ENCODE measurements at regions not wholly inside any gene's neighbourhood (a gene's known extent, or its start where the extent isn't known, plus 50 kb on each side); places are given as distances from the start of the nearest gene placed in this dataset.

DNA sequence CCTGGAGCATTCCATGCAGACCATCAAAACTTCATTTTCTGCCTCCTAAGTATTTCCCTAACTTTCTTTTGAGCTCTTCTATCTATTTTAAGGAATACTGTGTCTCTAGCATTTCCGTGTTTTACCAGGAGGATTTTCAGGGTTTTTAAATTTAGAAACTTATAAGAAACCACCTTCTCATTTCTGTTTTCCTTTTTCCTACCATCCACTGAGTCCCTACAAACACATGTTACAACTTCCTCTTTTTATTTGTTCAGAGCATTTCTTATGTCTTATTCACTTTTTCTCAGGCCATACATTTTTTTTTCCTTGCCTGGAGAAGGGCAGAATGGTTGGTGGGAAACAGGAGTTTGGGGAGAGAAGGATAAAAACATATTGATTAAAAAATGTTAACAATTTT, 130.0 kb upstream of the BMP5 start:
- FAIRE-seq = no peak
- Histone ChIP-seq H3K4me1 (ENCODE audit: insufficient read depth, low read length) (no peaks in the 10 kb centered on the region), H4K20me1 (ENCODE audit: insufficient read depth, low read length) (no peaks in the 10 kb centered on the region), H3K27me3 (ENCODE audit: insufficient read depth, low read length) (no peaks in the 10 kb centered on the region), H3K9me3 (ENCODE audit: insufficient read depth, low read depth, low read length) (no peaks in the 10 kb centered on the region), H2AFZ (ENCODE audit: low read depth, low read length) (no peak overlapping the region), H3K36me3 (ENCODE audit: insufficient read depth, low read length) (no peaks in the 10 kb centered on the region), H3K4me3 (ENCODE audit: insufficient read depth, low read depth, low read length) (no peak overlapping the region), H3K4me2 (ENCODE audit: low read length) (no peak overlapping the region), H3K27ac (ENCODE audit: low read depth, low read length) (no peak overlapping the region), H3K79me2 (ENCODE audit: insufficient read depth, low read length) (no peaks in the 10 kb centered on the region), H3K9ac (ENCODE audit: low read length) (no peak overlapping the region)
- no peak overlapping the region for H3K4me3 Mint-ChIP-seq (ENCODE audit: unreplicated experiment)
- H3K4me1 Mint-ChIP-seq (ENCODE audit: low read depth, unreplicated experiment) = no peaks in the 10 kb centered on the region
- TF ChIP-seq EZH2 (IDR thresholded peaks at IDR 0.05; ENCODE audit: insufficient read depth, low read length) = no peak
- TF ChIP-seq, protein P1, sequence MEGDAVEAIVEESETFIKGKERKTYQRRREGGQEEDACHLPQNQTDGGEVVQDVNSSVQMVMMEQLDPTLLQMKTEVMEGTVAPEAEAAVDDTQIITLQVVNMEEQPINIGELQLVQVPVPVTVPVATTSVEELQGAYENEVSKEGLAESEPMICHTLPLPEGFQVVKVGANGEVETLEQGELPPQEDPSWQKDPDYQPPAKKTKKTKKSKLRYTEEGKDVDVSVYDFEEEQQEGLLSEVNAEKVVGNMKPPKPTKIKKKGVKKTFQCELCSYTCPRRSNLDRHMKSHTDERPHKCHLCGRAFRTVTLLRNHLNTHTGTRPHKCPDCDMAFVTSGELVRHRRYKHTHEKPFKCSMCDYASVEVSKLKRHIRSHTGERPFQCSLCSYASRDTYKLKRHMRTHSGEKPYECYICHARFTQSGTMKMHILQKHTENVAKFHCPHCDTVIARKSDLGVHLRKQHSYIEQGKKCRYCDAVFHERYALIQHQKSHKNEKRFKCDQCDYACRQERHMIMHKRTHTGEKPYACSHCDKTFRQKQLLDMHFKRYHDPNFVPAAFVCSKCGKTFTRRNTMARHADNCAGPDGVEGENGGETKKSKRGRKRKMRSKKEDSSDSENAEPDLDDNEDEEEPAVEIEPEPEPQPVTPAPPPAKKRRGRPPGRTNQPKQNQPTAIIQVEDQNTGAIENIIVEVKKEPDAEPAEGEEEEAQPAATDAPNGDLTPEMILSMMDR (IDR thresholded peaks at IDR 0.05; ENCODE audit: insufficient read depth, low read depth, low read length) = no peak
- no peak for DNase-seq (ENCODE audit: low read depth)
- no peaks in the 10 kb centered on the region for H3K27me3 Mint-ChIP-seq (ENCODE audit: low read depth, unreplicated experiment)
- no peaks in the 10 kb centered on the region for H3K9me3 Mint-ChIP-seq (ENCODE audit: unreplicated experiment)
- H3K36me3 Mint-ChIP-seq (ENCODE audit: low read depth, unreplicated experiment) = no peaks in the 10 kb centered on the region
- H3K27ac Mint-ChIP-seq (ENCODE audit: unreplicated experiment) = no peak overlapping the region

DNA sequence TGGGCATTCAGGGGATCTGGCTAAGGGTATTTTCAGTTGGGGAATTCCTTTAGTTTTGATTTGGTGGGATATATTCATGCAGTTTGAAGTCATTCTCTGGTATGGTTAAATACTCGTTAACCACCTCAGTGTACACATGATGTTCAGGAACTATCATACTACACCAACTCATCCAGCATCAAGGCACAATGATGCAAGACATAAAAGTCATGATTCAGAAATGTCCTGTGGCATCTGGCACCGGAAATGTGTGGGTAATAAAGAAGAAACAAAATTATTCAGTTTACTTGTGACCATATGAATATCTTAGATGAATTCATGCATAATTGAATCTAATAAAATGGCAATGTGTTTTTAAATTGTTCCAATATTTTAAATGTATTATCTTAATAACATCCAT, 129.0 kb upstream of the BMP5 start:
- no peak overlapping the region for H2AFZ ChIP-seq (ENCODE audit: low read depth, low read length)
- H3K79me2 ChIP-seq (ENCODE audit: insufficient read depth, low read length) = no peaks in the 10 kb centered on the region
- H3K4me3 ChIP-seq (ENCODE audit: insufficient read depth, low read depth, low read length) = no peak overlapping the region
- DNase-seq (ENCODE audit: low read depth) (peak; percentile 5), FAIRE-seq (peak; percentile 56)
- H3K27ac ChIP-seq (ENCODE audit: low read depth, low read length) = no peak overlapping the region
- no peak overlapping the region for H3K9ac ChIP-seq (ENCODE audit: low read length)
- no peak overlapping the region for H3K4me3 Mint-ChIP-seq (ENCODE audit: unreplicated experiment)
- H3K4me1 ChIP-seq (ENCODE audit: insufficient read depth, low read length) = no peaks in the 10 kb centered on the region
- H3K27me3 ChIP-seq (ENCODE audit: insufficient read depth, low read length) = no peaks in the 10 kb centered on the region
- H3K27ac Mint-ChIP-seq (ENCODE audit: unreplicated experiment) = no peak overlapping the region
- no peaks in the 10 kb centered on the region for H3K27me3 Mint-ChIP-seq (ENCODE audit: low read depth, unreplicated experiment)
- H3K9me3 Mint-ChIP-seq (ENCODE audit: unreplicated experiment) = no peaks in the 10 kb centered on the region
- H3K4me2 ChIP-seq (ENCODE audit: low read length) = no peak overlapping the region
- H3K36me3 Mint-ChIP-seq (ENCODE audit: low read depth, unreplicated experiment) = no peaks in the 10 kb centered on the region
- TF ChIP-seq EZH2 (IDR thresholded peaks at IDR 0.05; ENCODE audit: insufficient read depth, low read length) = no peak
- TF ChIP-seq, protein P1 (IDR thresholded peaks at IDR 0.05; ENCODE audit: insufficient read depth, low read depth, low read length) = no peak
- H3K36me3 ChIP-seq (ENCODE audit: insufficient read depth, low read length) = no peaks in the 10 kb centered on the region
- no peaks in the 10 kb centered on the region for H3K9me3 ChIP-seq (ENCODE audit: insufficient read depth, low read depth, low read length)
- no peaks in the 10 kb centered on the region for H3K4me1 Mint-ChIP-seq (ENCODE audit: low read depth, unreplicated experiment)
- H4K20me1 ChIP-seq (ENCODE audit: insufficient read depth, low read length) = no peaks in the 10 kb centered on the region

DNA sequence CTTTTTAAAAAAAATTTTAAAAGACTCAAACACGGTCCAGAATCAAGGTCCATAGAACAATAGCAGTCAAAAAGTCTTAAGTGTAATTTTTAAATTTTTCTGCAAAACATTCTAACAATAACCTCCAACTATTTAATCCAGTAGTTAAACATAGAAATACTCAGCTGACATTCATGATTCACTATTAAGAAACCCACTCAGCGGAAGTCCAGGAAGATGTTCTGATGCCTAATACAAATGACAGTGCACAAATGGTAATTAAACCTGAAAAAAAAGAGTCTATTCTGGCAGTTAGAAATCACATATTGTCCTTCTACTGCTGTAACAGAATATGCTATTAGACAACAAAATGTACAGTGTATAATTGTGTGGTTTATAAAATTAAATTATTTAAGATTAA, 128.2 kb upstream of the BMP5 start:
- Histone ChIP-seq H3K79me2 (ENCODE audit: insufficient read depth, low read length) (no peaks in the 10 kb centered on the region), H3K4me2 (ENCODE audit: low read length) (no peak overlapping the region), H3K9me3 (ENCODE audit: insufficient read depth, low read depth, low read length) (no peaks in the 10 kb centered on the region), H2AFZ (ENCODE audit: low read depth, low read length) (no peak overlapping the region), H4K20me1 (ENCODE audit: insufficient read depth, low read length) (no peaks in the 10 kb centered on the region), H3K36me3 (ENCODE audit: insufficient read depth, low read length) (no peaks in the 10 kb centered on the region), H3K4me1 (ENCODE audit: insufficient read depth, low read length) (no peaks in the 10 kb centered on the region), H3K27ac (ENCODE audit: low read depth, low read length) (no peak overlapping the region), H3K27me3 (ENCODE audit: insufficient read depth, low read length) (no peaks in the 10 kb centered on the region), H3K9ac (ENCODE audit: low read length) (no peak overlapping the region), H3K4me3 (ENCODE audit: insufficient read depth, low read depth, low read length) (no peak overlapping the region)
- no peaks in the 10 kb centered on the region for H3K9me3 Mint-ChIP-seq (ENCODE audit: unreplicated experiment)
- FAIRE-seq (no peak), DNase-seq (ENCODE audit: low read depth) (no peak)
- no peaks in the 10 kb centered on the region for H3K4me1 Mint-ChIP-seq (ENCODE audit: low read depth, unreplicated experiment)
- no peaks in the 10 kb centered on the region for H3K36me3 Mint-ChIP-seq (ENCODE audit: low read depth, unreplicated experiment)
- no peak overlapping the region for H3K4me3 Mint-ChIP-seq (ENCODE audit: unreplicated experiment)
- no peak for TF ChIP-seq EZH2 (IDR thresholded peaks at IDR 0.05; ENCODE audit: insufficient read depth, low read length)
- TF ChIP-seq, protein P1 (IDR thresholded peaks at IDR 0.05; ENCODE audit: insufficient read depth, low read depth, low read length) = no peak
- no peak overlapping the region for H3K27ac Mint-ChIP-seq (ENCODE audit: unreplicated experiment)
- H3K27me3 Mint-ChIP-seq (ENCODE audit: low read depth, unreplicated experiment) = no peaks in the 10 kb centered on the region
